Testis (tissue), 2 donors: ENCODE measurements at regions not wholly inside any gene's neighbourhood (a gene's known extent, or its start where the extent isn't known, plus 50 kb on each side); places are given as distances from the start of the nearest gene placed in this dataset.

Source experiments
- CTCF ChIP-seq, 3 experiments: fragments of 450-650 bp in 2 of 3; fragments of 200-600 bp in 1 of 3; sonication (generic) in 1 of 3; IDR thresholded peaks; one replicate each; pipeline ENCODE4 v1.5.1; 2016 to 2019; ENCODE audit warnings: antibody characterized with exemption in 3 of 3, mild to moderate bottlenecking in 2 of 3, moderate library complexity in 1 of 3
- POLR2A ChIP-seq: fragments of 450-650 bp; IDR thresholded peaks from one replicate; pipeline ENCODE4 v1.6.1; 2017; ENCODE audit warnings: antibody characterized with exemption, mild to moderate bottlenecking, moderate library complexity

DNA sequence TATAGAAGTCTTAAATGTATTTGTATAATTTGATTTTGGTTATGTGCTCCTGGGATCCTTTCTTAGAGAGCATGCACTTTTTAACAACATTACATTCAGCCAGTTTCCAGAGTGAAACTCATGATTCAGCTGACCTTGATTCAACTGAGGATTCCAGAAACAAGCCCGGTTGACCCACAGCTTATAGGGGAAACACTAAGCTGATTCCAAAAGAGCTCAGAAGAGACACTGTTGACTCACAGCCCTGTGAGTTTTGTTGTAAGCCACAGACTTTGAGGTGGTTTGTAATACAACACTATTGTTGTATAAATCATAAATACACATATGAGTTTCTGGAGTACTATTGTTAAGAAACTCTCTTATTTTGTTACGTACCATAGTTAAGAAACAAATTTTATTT lies 133.8 kb upstream of the MGAT4C start:
- TF ChIP-seq CTCF (IDR thresholded peaks at IDR 0.05) (no peak), POLR2A (no peak)
